Uterus (tissue), 3 donors: ENCODE measurements at regions not wholly inside any gene's neighbourhood (a gene's known extent, or its start where the extent isn't known, plus 50 kb on each side); places are given as distances from the start of the nearest gene placed in this dataset.

Experiments
- DNase-seq, 2 donors: peaks; one replicate each; pipeline ENCODE4 v3.0.0-alpha.2; 2019 to 2020
- H3K27ac ChIP-seq, 2 donors: fragments of 200-600 bp; sonication (generic); 1 replicate in 1 of 2; 2 replicates in 1 of 2; pipeline ENCODE4 v1.5.1; 2016 to 2018
- H3K27me3 ChIP-seq, 2 donors: fragments of 200-600 bp; sonication (generic); one replicate each; pipeline ENCODE4 v1.5.1; 2018 to 2019; ENCODE audit warnings: control low read depth in 1 of 2
- H3K36me3 ChIP-seq, 2 donors: fragments of 200-600 bp; sonication (generic); one replicate each; pipeline ENCODE4 v1.5.1; 2019; ENCODE audit warnings: control low read depth in 1 of 2
- H3K4me1 ChIP-seq, 2 donors: fragments of 200-600 bp; sonication (generic); one replicate each; pipeline ENCODE4 v1.5.1; 2018 to 2019; ENCODE audit warnings: control low read depth in 1 of 2
- H3K4me3 ChIP-seq, 2 donors: fragments of 200-600 bp; sonication (generic); 1 replicate in 1 of 2; 2 replicates in 1 of 2; pipeline ENCODE4 v1.5.1; 2018 to 2019; ENCODE audit warnings: mild to moderate bottlenecking in 1 of 2
- H3K9me3 ChIP-seq, 2 donors: fragments of 200-600 bp; sonication (generic); one replicate each; pipeline ENCODE4 v1.5.1; 2019; ENCODE audit warnings: control low read depth in 1 of 2
- POLR2A ChIP-seq, 2 donors: fragments of 450-650 bp; IDR thresholded peaks; one replicate each; pipeline ENCODE4 v1.6.1; 2016; ENCODE audit warnings: antibody characterized with exemption in 2 of 2, mild to moderate bottlenecking in 1 of 2, moderate library complexity in 1 of 2
- intact Hi-C: fragments of 100-400 bp; cut with DNase I; formaldehyde crosslinking; loops from one replicate; pipeline ENCODE4 v1.15.1; 2023; ENCODE audit warnings: low total_unique reads
- TF ChIP-seq, protein P1 (sequence below), 4 experiments: fragments of 200-600 bp in 2 of 4; fragments of 450-650 bp in 2 of 4; sonication (generic) in 2 of 4; IDR thresholded peaks; one replicate each; pipeline ENCODE4 v1.5.1; 2016 to 2019; ENCODE audit warnings: antibody characterized with exemption in 4 of 4, mild to moderate bottlenecking in 2 of 4, moderate library complexity in 1 of 4
- donor health status: DM: yes; HTN: yes; CAD: no.

DNA sequence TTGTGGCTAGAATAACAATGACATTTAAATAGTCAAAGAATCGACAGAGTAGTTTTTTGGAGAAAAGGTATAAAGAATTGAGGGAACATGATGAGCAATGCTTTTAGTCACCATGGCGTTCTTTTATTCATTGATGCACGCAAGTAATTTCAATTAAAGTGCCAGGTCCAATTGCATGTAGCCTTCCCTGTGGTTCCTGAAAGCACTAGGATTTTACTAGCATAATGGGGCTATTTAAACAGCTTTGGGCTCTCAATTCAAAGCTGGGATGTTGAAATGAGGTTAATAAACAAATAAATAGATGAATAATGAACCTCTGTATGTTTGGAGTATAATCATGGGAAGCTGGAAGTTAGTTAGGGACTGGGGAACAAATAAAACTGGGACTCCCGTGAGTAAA is 121.2 kb upstream of the GAP43 start:
- TF ChIP-seq, protein P1, sequence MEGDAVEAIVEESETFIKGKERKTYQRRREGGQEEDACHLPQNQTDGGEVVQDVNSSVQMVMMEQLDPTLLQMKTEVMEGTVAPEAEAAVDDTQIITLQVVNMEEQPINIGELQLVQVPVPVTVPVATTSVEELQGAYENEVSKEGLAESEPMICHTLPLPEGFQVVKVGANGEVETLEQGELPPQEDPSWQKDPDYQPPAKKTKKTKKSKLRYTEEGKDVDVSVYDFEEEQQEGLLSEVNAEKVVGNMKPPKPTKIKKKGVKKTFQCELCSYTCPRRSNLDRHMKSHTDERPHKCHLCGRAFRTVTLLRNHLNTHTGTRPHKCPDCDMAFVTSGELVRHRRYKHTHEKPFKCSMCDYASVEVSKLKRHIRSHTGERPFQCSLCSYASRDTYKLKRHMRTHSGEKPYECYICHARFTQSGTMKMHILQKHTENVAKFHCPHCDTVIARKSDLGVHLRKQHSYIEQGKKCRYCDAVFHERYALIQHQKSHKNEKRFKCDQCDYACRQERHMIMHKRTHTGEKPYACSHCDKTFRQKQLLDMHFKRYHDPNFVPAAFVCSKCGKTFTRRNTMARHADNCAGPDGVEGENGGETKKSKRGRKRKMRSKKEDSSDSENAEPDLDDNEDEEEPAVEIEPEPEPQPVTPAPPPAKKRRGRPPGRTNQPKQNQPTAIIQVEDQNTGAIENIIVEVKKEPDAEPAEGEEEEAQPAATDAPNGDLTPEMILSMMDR (IDR thresholded peaks at IDR 0.05), result no peak
- no peak for TF ChIP-seq POLR2A (IDR thresholded peaks at IDR 0.05)
- no peak overlapping the region for H3K4me3 ChIP-seq
- H3K27ac ChIP-seq, result no peak overlapping the region
- H3K27me3 ChIP-seq, result no peaks in the 10 kb centered on the region
- intact Hi-C loops, result no loop called here
- H3K4me1 ChIP-seq, result no peaks in the 10 kb centered on the region
- H3K36me3 ChIP-seq, result no peaks in the 10 kb centered on the region
- DNase-seq, result no peak
- H3K9me3 ChIP-seq, result no peaks in the 10 kb centered on the region

DNA sequence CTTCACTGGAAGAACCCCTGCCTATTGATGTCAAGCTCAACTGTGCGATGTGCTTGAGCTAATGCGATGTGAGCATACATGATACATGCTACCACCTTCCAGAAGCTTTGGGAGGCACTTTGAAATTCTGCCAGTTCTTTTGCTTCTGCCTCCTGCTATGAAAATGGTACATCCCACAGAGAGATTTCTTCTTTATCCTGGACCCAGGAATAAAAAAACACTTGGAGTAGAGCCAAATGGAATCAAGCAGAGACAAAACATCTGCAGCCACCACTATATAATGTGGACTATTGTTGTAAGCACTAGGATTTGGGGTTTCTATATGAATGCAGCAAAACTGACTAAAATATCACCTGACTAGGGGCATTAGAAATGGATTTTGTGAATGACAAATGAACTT is 119.9 kb upstream of the GAP43 start:
- H3K27ac ChIP-seq, result no peak overlapping the region
- H3K27me3 ChIP-seq, result no peaks in the 10 kb centered on the region
- no peaks in the 10 kb centered on the region for H3K9me3 ChIP-seq
- intact Hi-C loops, result no loop called here
- H3K4me1 ChIP-seq, result no peaks in the 10 kb centered on the region
- DNase-seq, result no peak
- TF ChIP-seq POLR2A (IDR thresholded peaks at IDR 0.05), result no peak
- TF ChIP-seq, protein P1 (IDR thresholded peaks at IDR 0.05), result no peak
- no peak overlapping the region for H3K4me3 ChIP-seq
- H3K36me3 ChIP-seq, result no peaks in the 10 kb centered on the region

DNA sequence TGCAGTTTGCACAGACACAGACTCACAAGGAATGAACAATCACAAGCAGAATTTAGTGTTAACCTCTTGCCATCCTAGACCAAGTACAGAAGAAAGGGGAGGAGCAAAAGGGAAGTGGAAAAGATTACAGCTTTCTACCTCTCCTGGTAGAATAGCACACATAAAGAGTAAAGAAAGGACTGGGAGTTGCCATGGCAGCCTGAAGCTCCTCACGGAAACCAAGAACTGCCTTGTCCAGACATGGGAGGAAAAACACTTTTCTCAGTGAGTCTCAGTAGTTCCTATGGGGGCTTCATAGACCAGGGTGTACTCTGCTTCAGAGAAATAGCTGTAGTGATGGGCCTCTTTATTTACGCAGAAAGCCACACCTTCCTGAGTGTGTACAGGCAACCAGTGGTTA is 114.7 kb upstream of the GAP43 start:
- Histone ChIP-seq H3K4me3 (no peak overlapping the region), H3K36me3 (no peaks in the 10 kb centered on the region), H3K9me3 (no peaks in the 10 kb centered on the region), H3K4me1 (no peaks in the 10 kb centered on the region), H3K27ac (no peak overlapping the region), H3K27me3 (no peaks in the 10 kb centered on the region)
- DNase-seq, result no peak
- no peak for TF ChIP-seq POLR2A (IDR thresholded peaks at IDR 0.05)
- TF ChIP-seq, protein P1 (IDR thresholded peaks at IDR 0.05), result no peak
- intact Hi-C loops, result no loop called here

DNA sequence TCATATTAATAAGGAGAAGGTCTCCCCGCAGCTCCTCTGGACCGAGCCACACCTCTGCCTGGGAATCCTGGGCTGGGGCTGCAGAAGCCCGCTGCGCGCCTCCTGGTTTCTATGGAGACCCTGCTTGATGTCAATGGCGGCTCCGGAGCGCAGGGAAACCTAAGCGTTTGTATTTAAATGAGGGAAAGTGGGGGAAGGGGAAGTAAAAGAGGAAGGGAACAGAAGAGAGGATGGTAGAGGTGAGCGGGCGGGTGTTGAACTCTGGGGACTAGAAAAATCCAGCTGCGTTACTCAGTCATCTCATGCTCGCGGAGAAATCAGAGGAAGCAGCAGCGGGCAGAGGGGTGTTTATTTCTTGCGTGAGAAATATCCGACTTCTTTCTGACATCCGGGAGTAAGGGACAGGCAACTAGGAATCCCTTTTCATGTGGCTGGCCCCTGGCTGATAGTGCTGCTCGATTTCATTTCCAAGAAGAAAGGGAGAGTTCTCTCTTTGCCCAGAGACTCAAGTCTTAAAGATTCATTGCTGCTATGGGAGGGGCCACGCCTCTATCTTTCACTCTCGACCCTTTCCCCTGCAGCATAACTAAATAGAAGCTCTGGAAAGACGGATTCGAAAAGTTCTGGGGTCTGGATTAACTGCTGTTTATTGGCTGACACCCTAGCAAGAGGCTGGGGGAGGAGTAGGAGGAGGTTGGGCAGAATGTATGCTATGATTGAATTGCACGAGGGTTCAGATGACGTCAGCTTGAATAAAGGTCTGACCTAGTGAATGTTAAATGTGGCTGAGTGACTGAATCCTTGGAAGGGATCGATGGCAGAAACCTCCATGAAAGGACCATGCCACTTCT is 110.5 kb upstream of the GAP43 start:
- Histone ChIP-seq H3K27ac (peak overlapping the region; percentile 60 to 61), H3K4me1 (no peaks in the 10 kb centered on the region), H3K4me3 (peak overlapping the region; percentile 34 to 48), H3K9me3 (no peaks in the 10 kb centered on the region), H3K36me3 (no peaks in the 10 kb centered on the region), H3K27me3 (no peaks in the 10 kb centered on the region)
- DNase-seq, result peak in 1 of 2 donors; percentile 18
- TF ChIP-seq, protein P1 (IDR thresholded peaks at IDR 0.05), result no peak
- TF ChIP-seq POLR2A (IDR thresholded peaks at IDR 0.05), result no peak
- intact Hi-C loops, result no loop called here

DNA sequence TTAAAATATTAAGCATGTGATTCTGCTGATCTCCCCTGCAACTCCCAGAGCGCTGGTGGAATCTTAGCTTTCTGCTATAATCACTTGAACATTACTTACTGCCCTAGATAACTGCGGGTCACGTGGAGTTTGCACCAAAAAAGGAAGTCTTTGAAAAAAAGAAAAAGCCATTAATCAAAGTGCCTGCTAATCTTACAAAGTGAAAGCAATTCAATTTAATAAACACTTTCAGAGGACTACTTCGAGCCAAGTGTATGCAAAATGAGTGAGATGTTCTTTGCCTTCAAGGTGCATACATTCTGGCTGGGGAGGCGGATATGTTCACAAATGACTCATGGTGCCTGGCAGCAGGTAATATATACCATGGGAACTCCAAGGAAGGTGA is 109.9 kb upstream of the GAP43 start:
- H3K9me3 ChIP-seq, result no peaks in the 10 kb centered on the region
- no peaks in the 10 kb centered on the region for H3K27me3 ChIP-seq
- peak overlapping the region; percentile 34 to 48 for H3K4me3 ChIP-seq
- H3K36me3 ChIP-seq, result no peaks in the 10 kb centered on the region
- peak overlapping the region; percentile 60 to 61 for H3K27ac ChIP-seq
- DNase-seq, result no peak
- intact Hi-C loops, result no loop called here
- TF ChIP-seq, protein P1 (IDR thresholded peaks at IDR 0.05), result no peak
- no peak for TF ChIP-seq POLR2A (IDR thresholded peaks at IDR 0.05)
- no peaks in the 10 kb centered on the region for H3K4me1 ChIP-seq
